Thoracic aorta (tissue), 2 donors: ENCODE measurements at regions not wholly inside any gene's neighbourhood (a gene's known extent, or its start where the extent isn't known, plus 50 kb on each side); places are given as distances from the start of the nearest gene placed in this dataset.

Experiments used
- ATAC-seq: fragments of 150-250 bp; one replicate; pipeline ENCODE4 v1.8.0; 2017; ENCODE audit warnings: low read depth; ENCODE audit not compliant: insufficient number of reproducible peaks, low FRiP score
- DNase-seq: peaks from one replicate; pipeline ENCODE4 v3.0.0-alpha.2; 2020; ENCODE audit warnings: low spot score
- H3K27ac ChIP-seq, 2 donors: fragments of 200-600 bp; sonication (generic); 1 replicate in 1 of 2; 2 replicates in 1 of 2; pipeline ENCODE4 v1.5.1; 2016; ENCODE audit warnings: mild to moderate bottlenecking in 2 of 2, moderate library complexity in 2 of 2
- H3K27me3 ChIP-seq: fragments of 200-600 bp; sonication (generic); replicated peaks from 2 replicates; pipeline ENCODE4 v1.6.0; 2016; ENCODE audit warnings: mild to moderate bottlenecking; ENCODE audit not compliant: insufficient read depth
- H3K36me3 ChIP-seq: fragments of 200-600 bp; sonication (generic); one replicate; pipeline ENCODE4 v1.5.1; 2016
- H3K4me1 ChIP-seq, 2 donors: fragments of 200-600 bp; sonication (generic); 1 replicate in 1 of 2; 2 replicates in 1 of 2; pipeline versions ENCODE4 v1.5.1 to v1.6.0; 2016; ENCODE audit warnings: low read depth in 2 of 2, mild to moderate bottlenecking in 1 of 2; ENCODE audit not compliant: control insufficient read depth in 1 of 2
- H3K4me3 ChIP-seq: fragments of 200-600 bp; sonication (generic); 2 replicates; pipeline ENCODE4 v1.5.1; 2016; ENCODE audit warnings: mild to moderate bottlenecking
- H3K9me3 ChIP-seq: fragments of 200-600 bp; sonication (generic); 2 replicates; pipeline ENCODE4 v1.5.1; 2016
- TF ChIP-seq, protein P1 (sequence below): fragments of 200-600 bp; sonication (generic); IDR thresholded peaks from one replicate; pipeline ENCODE4 v1.5.1; 2019; ENCODE audit warnings: antibody characterized with exemption

- TF ChIP-seq, protein P1, sequence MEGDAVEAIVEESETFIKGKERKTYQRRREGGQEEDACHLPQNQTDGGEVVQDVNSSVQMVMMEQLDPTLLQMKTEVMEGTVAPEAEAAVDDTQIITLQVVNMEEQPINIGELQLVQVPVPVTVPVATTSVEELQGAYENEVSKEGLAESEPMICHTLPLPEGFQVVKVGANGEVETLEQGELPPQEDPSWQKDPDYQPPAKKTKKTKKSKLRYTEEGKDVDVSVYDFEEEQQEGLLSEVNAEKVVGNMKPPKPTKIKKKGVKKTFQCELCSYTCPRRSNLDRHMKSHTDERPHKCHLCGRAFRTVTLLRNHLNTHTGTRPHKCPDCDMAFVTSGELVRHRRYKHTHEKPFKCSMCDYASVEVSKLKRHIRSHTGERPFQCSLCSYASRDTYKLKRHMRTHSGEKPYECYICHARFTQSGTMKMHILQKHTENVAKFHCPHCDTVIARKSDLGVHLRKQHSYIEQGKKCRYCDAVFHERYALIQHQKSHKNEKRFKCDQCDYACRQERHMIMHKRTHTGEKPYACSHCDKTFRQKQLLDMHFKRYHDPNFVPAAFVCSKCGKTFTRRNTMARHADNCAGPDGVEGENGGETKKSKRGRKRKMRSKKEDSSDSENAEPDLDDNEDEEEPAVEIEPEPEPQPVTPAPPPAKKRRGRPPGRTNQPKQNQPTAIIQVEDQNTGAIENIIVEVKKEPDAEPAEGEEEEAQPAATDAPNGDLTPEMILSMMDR: no peak
- Histone ChIP-seq H3K9me3 (no peaks in the 10 kb centered on the region), H3K27me3 (no peaks in the 10 kb centered on the region), H3K4me1 (no peaks in the 10 kb centered on the region), H3K27ac (no peak overlapping the region), H3K36me3 (no peaks in the 10 kb centered on the region), H3K4me3 (no peak overlapping the region)
- DNase-seq (no peak), ATAC-seq (no peak)
These were observed 305.5 kb downstream of the DMRT2 start for GRCh38 chr9:1355656-1356055.

- Histone ChIP-seq H3K4me3 (no peak overlapping the region), H3K36me3 (no peaks in the 10 kb centered on the region), H3K4me1 (no peaks in the 10 kb centered on the region), H3K9me3 (no peaks in the 10 kb centered on the region), H3K27ac (no peak overlapping the region), H3K27me3 (no peaks in the 10 kb centered on the region)
- TF ChIP-seq, protein P1: no peak
- DNase-seq (no peak), ATAC-seq (no peak)
These were observed 312.7 kb downstream of the DMRT2 start for GRCh38 chr9:1362845-1363244.

DNA sequence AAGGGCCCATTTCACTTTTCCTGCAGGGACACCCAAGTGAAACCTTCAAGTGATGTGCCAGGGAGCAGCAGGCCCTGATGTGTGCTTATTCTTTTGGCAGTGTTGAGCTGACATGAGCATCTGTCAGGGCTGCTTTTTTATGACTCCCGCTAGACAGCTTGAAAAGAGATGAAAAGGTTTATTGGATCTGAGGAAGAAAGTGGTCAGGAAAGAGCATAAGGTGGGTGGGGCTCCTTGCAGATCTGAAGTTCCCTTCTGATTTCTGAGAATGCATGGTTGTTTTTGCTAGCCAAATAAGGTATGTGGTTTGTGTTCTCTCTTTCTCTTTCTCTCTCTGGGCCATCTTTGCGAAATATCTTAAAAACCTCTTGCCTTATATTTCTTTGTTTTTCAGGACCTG, 316.1 kb downstream of the DMRT2 start:
- no peak for ATAC-seq
- no peaks in the 10 kb centered on the region for H3K27me3 ChIP-seq

GRCh38 chr9:1369297-1369696, 319.1 kb downstream of the DMRT2 start:
- Histone ChIP-seq H3K4me3 (no peak overlapping the region), H3K27ac (no peak overlapping the region), H3K4me1 (no peaks in the 10 kb centered on the region), H3K9me3 (no peaks in the 10 kb centered on the region), H3K27me3 (no peaks in the 10 kb centered on the region), H3K36me3 (no peaks in the 10 kb centered on the region)
- TF ChIP-seq, protein P1: no peak
- ATAC-seq: no peak
- DNase-seq: no peak

More for the DNA sequence above, 316.1 kb downstream of the DMRT2 start:
- no peak overlapping the region for H3K27ac ChIP-seq
- H3K4me3 ChIP-seq: no peak overlapping the region
- TF ChIP-seq, protein P1: no peak
- H3K36me3 ChIP-seq: no peaks in the 10 kb centered on the region
- H3K9me3 ChIP-seq: no peaks in the 10 kb centered on the region
- no peaks in the 10 kb centered on the region for H3K4me1 ChIP-seq
- no peak for DNase-seq

DNA sequence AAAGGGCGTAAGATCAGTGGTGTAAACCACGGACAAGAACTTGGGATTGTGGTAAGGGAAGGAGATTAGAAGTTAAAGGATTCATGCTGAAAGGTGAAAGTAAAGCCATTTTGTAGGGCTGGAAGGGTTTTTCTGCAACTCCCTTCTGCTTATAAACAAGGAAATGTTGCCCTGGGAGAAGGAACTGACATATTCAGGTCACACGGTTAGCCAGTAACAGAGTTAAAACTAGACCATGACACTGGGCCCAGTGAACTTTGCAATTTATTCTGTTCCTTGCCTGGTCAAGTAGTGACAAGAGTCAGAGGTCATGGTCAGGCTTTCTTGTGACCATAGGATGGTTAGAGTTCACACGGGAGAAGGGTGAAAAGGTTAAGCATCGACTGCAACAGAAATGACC, 323.3 kb downstream of the DMRT2 start:
- Histone ChIP-seq H3K27me3 (no peaks in the 10 kb centered on the region), H3K9me3 (no peaks in the 10 kb centered on the region), H3K4me3 (no peak overlapping the region), H3K4me1 (no peaks in the 10 kb centered on the region), H3K36me3 (no peaks in the 10 kb centered on the region), H3K27ac (no peak overlapping the region)
- ATAC-seq (no peak), DNase-seq (no peak)
- TF ChIP-seq, protein P1: no peak
